PFSK-1 (cell line): ENCODE measurements at regions not wholly inside any gene's neighbourhood (a gene's known extent, or its start where the extent isn't known, plus 50 kb on each side); places are given as distances from the start of the nearest gene placed in this dataset.

ENCODE experiments used
- FOXP2 ChIP-seq: optimal IDR thresholded peaks from 2 replicates; pipeline ENCODE3; 2011; ENCODE audit warnings: borderline replicate concordance, control low read depth, inconsistent platforms; ENCODE audit not compliant: insufficient read depth; ENCODE audit errors: extremely low read length, extremely low read depth
- POLR2AphosphoS5 ChIP-seq: IDR thresholded peaks from 2 replicates; pipeline ENCODE4 v1.6.1; 2012; ENCODE audit warnings: low read depth, mild to moderate bottlenecking, control low read depth, low read length, moderate library complexity
- SIN3A ChIP-seq: IDR thresholded peaks from 2 replicates; pipeline ENCODE4 v1.6.1; 2012; ENCODE audit warnings: mild to moderate bottlenecking, low read length, moderate library complexity, borderline replicate concordance; ENCODE audit not compliant: insufficient read depth
- TAF1 ChIP-seq: IDR thresholded peaks from 2 replicates; pipeline ENCODE4 v1.6.1; 2012; ENCODE audit warnings: low read length, control low read depth, borderline replicate concordance; ENCODE audit not compliant: insufficient read depth
- TF ChIP-seq, protein P1 (sequence below), 2 experiments: IDR thresholded peaks; 2 replicates each; pipeline versions ENCODE4 v1.6.1 to v1.8.0; 2011 to 2012; ENCODE audit warnings: low read depth in 2 of 2, low read length in 2 of 2, control low read depth in 1 of 2, inconsistent platforms in 1 of 2, mild to moderate bottlenecking in 1 of 2, moderate library complexity in 1 of 2; ENCODE audit not compliant: insufficient read depth in 1 of 2

DNA sequence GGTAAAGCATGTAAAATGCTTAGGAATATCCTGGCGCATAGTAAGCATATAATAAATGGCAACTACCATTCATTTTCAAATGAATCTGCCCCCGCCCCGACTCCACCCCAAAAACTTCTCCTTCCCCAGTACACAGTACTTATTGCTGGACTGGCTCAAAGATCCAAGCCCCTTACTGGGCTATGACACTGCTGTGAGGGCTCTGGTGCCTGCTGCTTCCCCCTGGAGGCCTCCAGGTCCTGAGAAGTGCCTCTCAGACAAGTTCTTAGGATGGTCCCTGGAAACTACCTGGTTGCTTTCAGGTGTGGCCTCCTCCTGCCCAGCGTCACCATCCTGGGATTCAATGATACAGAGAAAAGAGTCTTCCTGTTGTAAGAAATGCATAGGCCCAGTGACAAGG, 190.6 kb upstream of the NTM start:
- no peak for TF ChIP-seq POLR2AphosphoS5
- no peak for TF ChIP-seq SIN3A
- no peak for TF ChIP-seq TAF1
- TF ChIP-seq, protein P1, sequence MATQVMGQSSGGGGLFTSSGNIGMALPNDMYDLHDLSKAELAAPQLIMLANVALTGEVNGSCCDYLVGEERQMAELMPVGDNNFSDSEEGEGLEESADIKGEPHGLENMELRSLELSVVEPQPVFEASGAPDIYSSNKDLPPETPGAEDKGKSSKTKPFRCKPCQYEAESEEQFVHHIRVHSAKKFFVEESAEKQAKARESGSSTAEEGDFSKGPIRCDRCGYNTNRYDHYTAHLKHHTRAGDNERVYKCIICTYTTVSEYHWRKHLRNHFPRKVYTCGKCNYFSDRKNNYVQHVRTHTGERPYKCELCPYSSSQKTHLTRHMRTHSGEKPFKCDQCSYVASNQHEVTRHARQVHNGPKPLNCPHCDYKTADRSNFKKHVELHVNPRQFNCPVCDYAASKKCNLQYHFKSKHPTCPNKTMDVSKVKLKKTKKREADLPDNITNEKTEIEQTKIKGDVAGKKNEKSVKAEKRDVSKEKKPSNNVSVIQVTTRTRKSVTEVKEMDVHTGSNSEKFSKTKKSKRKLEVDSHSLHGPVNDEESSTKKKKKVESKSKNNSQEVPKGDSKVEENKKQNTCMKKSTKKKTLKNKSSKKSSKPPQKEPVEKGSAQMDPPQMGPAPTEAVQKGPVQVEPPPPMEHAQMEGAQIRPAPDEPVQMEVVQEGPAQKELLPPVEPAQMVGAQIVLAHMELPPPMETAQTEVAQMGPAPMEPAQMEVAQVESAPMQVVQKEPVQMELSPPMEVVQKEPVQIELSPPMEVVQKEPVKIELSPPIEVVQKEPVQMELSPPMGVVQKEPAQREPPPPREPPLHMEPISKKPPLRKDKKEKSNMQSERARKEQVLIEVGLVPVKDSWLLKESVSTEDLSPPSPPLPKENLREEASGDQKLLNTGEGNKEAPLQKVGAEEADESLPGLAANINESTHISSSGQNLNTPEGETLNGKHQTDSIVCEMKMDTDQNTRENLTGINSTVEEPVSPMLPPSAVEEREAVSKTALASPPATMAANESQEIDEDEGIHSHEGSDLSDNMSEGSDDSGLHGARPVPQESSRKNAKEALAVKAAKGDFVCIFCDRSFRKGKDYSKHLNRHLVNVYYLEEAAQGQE (IDR thresholded peaks at IDR 0.05; ENCODE audit: insufficient read depth in 1 of 2, low read depth in 2 of 2, low read length in 2 of 2): no peak
- TF ChIP-seq FOXP2: no peak

DNA sequence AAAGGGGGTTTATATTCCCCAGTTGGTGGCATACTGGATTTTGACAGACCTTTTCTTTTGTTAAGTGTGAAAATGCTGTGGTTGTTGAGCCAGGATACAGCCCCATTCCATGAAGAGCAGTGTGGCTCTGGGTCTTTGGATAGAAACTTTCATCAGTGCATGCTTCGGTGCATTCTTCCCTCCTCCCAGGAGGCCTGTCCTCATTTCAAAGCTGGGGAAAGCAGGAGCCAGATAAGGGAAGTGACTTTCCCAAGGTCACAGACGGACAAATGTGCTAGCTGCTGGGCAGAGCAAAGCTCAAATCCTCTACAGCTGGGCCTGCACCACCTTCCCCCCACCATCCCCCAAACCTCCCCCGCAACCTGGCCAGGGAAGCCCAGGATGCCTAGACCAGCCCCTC, 184.5 kb upstream of the NTM start:
- TF ChIP-seq POLR2AphosphoS5 (no peak), TAF1 (no peak), SIN3A (no peak), FOXP2 (no peak)
- TF ChIP-seq, protein P1 (IDR thresholded peaks at IDR 0.05; ENCODE audit: insufficient read depth in 1 of 2, low read depth in 2 of 2, low read length in 2 of 2): no peak

DNA sequence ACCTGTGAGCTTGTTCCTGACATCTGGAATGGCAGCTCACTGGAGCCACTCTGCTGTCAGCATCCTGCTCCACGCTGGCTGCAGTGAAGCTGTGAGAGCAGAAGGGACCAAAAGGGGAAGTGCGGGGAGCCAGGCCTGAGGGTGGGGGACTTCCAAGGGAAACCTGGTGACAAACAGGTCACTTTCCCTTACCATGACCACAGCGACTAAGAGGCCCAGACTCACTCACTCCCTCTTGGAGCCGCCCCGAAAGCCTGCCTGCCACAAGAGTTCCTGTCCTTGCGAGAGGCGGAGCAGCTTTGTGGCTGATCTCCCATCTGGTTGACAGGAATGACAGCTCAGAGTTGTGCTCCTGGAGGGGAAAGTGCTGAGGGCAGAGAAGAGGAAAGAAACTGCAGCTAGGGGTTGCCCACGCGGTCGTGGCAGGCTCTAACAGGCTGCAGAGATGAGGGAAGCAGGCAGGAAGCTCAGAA, 183.8 kb upstream of the NTM start:
- TF ChIP-seq, protein P1 (IDR thresholded peaks at IDR 0.05; ENCODE audit: insufficient read depth in 1 of 2, low read depth in 2 of 2, low read length in 2 of 2): no peak
- TF ChIP-seq FOXP2 (no peak), TAF1 (no peak)

DNA sequence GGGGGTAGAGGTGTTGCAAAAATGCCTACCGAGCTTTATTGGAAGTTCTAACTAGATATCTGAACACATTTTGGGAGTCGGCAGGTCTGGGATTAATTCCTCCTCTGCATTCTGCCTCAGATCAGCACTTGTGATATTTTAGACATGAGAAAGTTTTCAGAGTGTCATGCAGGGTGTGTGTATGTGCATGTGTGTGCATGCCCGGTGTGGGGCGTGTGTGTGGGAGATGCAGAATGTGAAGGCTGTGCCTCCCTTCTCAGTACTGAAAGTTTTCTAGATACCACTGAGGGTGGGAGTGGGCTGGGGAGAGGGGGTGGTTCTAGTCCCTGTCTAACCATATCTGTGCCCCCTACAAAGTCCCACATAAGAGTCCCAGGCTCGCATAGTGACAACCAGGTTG, 180.0 kb upstream of the NTM start:
- TF ChIP-seq TAF1 (no peak), POLR2AphosphoS5 (no peak), SIN3A (no peak), FOXP2 (no peak)
- TF ChIP-seq, protein P1 (IDR thresholded peaks at IDR 0.05; ENCODE audit: insufficient read depth in 1 of 2, low read depth in 2 of 2, low read length in 2 of 2): no peak

DNA sequence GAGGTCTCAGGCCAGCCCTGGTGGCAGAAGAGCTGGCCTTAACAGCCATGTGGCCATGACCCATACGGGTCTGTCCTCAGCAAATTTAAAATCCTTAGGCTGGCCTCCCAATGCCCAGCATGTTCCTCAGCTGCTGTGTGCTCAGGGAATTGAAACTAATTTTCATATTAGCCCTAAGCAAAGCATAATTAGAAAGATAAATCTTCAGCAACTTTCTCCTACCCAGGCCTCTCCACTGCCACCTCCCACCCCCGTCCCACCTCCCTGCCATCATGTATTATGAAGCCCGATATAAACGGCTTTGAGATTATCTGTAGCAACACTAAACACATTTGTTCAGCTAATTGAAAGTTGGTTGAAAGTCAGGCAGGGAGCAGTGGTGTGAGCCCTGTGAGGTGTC, 178.8 kb upstream of the NTM start:
- TF ChIP-seq POLR2AphosphoS5 (no peak), SIN3A (no peak), FOXP2 (no peak), TAF1 (no peak)
- TF ChIP-seq, protein P1 (IDR thresholded peaks at IDR 0.05; ENCODE audit: insufficient read depth in 1 of 2, low read depth in 2 of 2, low read length in 2 of 2): no peak
